HuH-7.5 (cell line): ENCODE measurements at regions not wholly inside any gene's neighbourhood (a gene's known extent, or its start where the extent isn't known, plus 50 kb on each side); places are given as distances from the start of the nearest gene placed in this dataset.
"Not testable (repeated sequence)": the region's sequence is repeated elsewhere in the genome, so short reads cannot be mapped to it uniquely, and the experiment has no call there.

ENCODE experiments used
- DNase-seq: peaks from one replicate; pipeline ENCODE4 v3.0.0; 2011; ENCODE audit warnings: low spot score

DNA sequence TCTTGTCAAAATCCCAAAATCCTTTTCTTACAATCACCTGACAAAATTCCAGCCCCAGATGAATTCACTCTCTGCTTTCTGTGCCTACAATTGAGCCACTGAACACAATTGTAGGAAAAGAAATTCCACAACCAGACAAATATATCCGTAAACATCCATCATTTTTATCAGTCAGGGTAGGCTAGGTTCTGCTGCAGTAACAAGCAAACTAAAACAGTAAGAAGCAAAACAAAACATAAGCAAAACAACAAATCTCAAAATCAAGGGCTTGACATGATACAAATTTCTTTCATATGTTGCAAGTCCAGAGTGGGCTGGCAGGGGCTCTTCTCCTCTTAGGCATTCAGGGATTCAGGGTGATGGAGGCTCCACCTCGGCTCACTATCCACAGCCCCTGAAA lies 114.2 kb upstream of the MAN2A1 start:
- no peak for DNase-seq

DNA sequence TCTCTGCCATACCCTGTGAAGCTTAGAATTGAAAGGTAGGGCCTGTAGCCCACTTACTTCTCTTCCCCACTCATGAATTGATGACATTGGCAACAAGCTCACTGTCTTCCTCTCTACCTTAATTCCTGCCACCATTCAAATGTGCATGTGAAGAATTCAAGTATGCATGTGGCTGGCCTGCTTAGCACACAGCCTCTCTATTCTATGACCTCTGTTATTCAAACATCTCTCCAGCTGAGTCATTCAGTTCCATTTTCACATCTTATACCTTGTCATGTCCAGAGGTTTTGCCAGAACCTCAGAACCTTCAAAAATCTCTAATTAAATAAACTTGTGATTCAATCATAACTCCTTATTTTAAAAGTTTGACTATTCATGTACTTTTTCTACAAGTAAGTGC lies 114.7 kb upstream of the MAN2A1 start:
- no peak for DNase-seq

DNA sequence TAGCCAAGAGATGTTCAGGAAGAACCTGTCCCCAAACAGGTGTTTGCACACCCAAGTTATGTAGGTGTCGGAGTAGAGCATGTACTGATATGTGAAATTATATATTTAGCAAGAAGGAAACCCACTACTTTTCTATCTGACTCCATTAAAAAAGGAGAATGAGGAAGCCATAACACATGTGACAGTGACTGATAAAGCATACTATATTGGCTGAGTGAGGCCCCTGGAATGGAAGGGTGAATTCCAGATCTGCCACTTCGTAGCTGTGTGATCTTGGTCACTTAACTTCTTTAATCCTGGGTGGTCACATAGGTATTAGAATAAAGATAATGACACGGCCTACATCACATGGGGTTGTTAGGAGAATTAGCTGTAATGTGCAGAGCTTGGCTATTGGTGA lies 116.0 kb upstream of the MAN2A1 start:
- no peak for DNase-seq

DNA sequence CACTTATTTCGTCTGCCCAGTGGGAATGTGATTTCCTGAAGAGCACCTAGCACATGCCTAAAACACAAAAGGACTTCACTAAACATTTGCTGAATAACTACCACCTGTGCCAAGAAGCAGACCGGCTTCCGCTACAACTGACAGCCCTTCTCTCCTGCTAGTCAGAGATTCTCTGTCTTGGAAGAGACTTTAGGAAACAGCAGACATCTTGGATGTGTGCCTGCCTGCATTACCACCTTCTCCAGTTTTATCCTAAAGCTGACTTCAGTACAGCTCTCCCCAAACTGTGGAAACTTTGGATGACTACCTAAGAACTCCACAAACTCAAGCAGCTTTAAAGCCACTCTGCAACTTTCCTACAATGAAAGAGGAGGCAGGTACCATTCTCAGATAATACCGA lies 116.5 kb upstream of the MAN2A1 start:
- DNase-seq: no peak

DNA sequence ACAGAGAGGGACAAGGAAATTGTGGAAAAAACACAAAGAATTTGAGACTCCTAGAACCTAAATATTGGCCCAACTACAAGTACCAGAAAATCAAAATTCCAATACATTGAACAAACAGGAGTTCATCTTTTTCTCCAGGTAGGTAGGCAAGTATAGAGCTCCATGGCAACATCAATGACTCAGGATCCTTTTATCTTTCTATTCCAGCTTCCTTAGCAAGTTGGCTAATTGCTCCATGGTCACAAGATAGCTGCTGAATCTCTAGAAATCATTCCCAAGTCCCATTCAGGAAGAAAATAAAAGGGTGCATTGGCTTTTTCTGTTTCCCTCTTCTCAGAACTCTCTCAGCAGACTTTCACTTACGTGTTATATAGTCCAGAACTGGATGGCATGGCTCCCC lies 117.9 kb upstream of the MAN2A1 start:
- DNase-seq: no peak

DNA sequence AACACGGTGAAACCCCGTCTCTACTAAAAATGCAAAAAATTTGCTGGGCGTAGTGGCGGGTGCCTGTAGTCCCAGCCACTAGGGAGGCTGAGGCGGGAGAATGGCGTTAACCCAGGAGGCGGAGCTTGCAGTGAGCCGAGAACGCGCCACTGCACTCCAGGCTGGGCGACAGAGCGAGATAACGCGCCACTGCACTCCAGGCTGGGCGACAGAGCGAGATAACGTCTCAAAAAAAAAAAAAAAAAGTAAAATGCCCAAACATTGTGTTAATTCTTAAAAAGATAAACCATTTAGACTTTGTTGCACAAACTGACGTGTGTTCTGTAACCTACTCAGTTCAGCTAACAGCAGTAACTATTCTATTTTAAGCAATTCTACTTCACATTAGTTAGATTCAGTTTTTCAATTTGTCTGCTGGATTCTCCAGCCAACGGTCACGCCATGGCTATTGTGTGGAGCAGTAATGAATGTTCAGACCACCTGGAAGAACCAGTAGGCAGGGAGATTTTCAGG lies 119.3 kb upstream of the MAN2A1 start:
- DNase-seq: no peak

DNA sequence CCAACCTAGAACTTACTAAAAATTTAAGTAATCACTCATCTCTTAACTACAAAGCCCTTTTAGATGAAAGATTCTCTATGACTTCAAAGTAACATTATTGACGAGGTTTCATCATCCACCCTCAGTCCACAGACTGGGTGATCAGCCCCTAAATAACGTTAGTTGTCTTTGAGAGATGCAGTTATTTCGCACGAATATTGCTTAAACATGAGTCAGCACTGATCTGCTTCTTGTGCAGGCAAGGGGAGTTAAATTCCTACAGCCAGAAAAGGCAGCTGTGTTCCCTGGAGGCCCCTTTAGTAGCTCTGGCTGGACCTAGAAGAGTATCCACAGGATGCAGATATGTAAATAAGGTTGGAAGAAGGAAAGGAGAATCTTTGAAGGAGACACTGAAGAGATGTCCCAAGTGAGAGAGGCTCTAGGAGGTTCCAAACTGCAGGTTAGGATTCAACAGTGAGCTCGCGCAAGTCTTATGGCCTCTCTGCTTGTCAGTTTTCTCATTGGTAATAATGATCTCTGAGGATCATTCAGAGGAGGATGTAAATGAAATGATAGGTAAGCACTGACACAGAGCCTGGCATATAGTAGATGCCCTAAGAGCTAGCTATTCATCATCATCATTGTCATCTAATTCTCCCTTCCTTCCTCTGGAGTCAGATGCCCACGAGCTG lies 122.2 kb upstream of the MAN2A1 start:
- DNase-seq: no peak

- DNase-seq: no peak
Observed at GRCh38 chr5:109566361-109566760, 123.4 kb upstream of the MAN2A1 start.

- DNase-seq: no peak
Observed at GRCh38 chr5:109563739-109564138, 126.0 kb upstream of the MAN2A1 start.

DNA sequence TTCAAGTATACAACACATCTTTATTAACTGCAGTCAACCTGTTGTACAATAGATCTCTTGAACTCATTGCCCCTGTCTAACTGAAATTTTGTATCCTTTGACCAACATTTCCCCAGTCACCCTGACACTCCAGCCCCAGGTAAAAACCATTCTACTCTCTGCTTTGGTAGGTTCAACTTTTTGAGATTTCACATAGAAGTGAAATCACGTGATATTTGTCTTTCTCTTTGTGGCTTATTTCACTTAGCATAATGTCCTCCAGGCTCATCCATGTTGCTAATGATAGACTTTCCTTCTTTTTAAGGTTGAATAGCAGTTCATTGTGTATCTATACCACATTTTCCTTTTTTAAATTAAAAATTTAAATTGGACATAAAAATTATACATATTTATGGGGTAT lies 126.5 kb upstream of the MAN2A1 start:
- DNase-seq: no peak

GRCh38 chr5:109562441-109562840 lies 127.3 kb upstream of the MAN2A1 start:
- no peak for DNase-seq

- no peak for DNase-seq
Observed at GRCh38 chr5:109561447-109561846, 128.3 kb upstream of the MAN2A1 start.

DNA sequence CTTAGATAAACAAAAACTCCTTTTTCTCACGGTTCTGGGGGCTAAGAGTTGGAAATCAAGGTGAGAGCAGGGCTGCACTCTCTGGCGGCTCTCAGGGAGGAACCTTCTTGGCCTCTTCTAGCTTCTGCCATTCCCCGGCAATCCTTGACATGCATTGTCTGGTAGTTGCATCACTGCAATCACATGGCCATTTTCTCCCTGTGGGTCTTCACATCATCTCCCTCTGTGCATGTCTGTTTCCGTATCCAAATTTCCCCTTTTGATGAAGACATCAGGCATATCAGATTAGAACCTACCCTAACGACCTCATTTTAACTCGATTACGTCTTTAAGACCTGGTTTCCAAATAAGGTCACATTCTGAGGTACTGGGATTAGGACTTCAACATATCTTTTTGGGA lies 129.2 kb upstream of the MAN2A1 start:
- no peak for DNase-seq

- DNase-seq: no peak
Observed at GRCh38 chr5:109558952-109559351, 130.8 kb upstream of the MAN2A1 start.

DNA sequence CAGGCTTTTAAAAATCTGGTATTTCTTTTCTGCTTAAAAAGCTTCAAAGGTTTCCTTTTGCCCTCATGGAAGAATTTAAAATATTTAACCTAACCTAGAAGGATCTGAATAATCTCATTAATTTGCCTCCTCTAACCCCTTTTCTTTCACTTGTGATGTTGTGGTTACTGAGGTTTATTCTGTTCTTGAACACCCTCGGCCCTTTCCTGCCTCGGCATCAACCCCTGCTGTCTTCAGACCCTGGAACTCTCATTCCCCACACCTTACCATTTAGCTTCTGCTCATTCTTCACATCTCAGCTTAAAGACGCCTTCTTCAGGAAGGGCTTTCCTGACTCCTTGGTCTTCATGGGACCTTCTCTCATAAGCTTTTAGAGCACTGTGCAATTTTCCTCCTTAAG lies 131.4 kb upstream of the MAN2A1 start:
- DNase-seq: no peak

DNA sequence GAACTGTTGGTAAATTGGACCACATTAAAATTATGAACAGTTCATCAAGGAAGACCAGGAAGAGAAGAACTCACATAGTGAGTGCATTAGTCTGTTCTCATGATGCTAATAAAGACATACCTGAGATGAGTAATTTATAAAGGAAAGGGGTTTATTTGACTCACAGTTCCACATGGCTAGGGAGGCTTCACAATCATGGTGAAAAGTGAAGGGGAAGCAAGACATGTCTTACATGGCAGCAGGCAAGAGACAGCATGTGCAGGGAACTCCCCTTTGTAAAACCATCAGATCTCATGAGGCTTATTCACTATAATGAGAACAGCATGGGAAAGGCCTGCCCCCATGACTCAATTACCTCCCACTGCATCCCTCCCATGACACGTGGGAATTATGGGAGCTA lies 135.9 kb upstream of the MAN2A1 start:
- no peak for DNase-seq

GRCh38 chr5:109551234-109551633 lies 138.5 kb upstream of the MAN2A1 start:
- DNase-seq: not testable (repeated sequence)

DNA sequence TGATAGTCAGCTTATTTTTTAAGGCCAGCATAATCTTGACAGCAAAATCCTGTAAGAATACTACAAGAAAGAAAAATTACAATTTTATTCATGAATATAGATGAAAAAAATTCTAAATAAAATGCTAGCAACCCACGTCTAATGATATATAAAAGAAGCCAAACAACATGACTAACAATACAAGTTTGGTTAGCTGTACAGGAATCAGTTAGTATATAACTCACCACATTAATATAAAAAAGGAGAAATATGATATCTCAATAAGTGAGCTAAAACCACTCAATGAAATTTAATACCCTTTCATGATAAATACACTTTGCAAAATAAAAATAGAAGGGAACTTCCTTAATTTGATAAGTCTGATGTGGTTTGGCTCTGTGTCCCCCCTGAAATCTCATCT lies 139.7 kb upstream of the MAN2A1 start:
- no peak for DNase-seq

DNA sequence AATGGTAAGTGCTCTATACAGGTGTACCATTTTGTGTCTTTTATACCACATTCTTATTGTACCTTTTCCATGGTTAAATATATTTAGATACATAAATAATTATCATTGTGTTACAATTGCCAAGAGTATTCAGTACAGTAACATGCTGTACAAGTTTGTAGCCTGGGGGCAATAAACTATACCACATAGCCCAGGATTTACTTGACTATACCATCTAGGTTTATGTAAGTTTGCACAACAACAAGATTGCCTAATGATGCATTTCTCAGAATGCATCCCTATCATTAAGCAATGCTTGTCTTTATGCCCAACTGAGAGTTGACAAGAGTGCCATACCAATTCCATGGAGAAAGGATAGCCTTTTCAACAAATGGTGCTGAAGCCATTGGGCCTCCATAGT lies 136.7 kb upstream of the PJA2 start:
- DNase-seq: no peak

- not testable (repeated sequence) for DNase-seq
Observed at GRCh38 chr5:109544873-109545272, 135.1 kb upstream of the PJA2 start.

DNA sequence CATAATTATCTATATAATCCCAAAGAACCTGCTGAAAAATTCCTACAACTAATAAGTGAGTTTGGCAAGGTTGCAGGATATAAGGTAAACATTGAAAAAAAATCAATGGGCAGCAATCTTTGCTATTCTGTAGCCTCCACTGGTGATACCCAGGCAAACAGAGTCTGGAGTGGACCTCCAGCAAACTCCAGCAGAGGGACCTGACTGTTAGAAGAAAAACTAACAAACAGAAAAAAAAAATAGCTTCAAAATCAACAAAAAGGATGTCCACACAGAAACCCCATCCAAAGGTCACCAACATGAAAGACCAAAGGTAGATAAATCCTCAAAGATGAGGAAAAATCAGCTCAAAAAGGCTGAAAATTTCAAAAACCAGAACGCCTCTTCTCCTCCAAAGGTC lies 128.9 kb upstream of the PJA2 start:
- not testable (repeated sequence) for DNase-seq

GRCh38 chr5:109535090-109535489 lies 125.3 kb upstream of the PJA2 start:
- not testable (repeated sequence) for DNase-seq

GRCh38 chr5:109533751-109534272 lies 124.0 kb upstream of the PJA2 start:
- DNase-seq: no peak

DNA sequence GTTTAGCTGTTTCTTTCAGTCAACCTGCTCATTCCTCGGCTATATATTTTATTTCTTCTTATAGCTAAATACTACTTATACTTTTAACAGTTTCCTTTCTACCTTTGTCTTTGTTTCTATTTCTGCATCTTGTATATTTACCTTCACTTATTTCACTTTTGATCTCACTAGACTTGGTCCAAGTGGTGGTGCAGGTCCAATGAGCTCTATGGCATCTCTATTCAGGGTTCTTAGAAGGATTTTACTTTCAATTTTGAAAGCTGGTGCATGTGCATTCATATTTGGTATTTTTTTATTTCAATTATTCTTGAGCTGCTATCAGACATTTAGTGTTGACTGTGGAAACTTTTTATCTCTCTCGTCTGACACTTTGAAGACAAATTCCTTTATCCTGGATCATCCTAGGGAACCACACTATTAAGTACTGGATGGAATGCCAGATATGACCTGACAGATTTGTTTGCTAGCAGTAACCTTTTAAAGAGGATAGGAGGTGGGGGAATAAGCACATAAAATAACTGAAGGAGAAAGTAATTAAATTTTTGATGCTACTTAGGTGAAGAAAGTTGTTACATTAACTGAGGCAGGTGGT lies 123.1 kb upstream of the PJA2 start:
- no peak for DNase-seq
